ENCODE measurements at regions not wholly inside any gene's neighbourhood (a gene's known extent, or its start where the extent isn't known, plus 50 kb on each side); places are given as distances from the start of the nearest gene placed in this dataset.

- Histone ChIP-seq H3K9ac (ENCODE audit: control insufficient read depth, extremely low read depth, insufficient read depth, low read length) (no peak overlapping the region), H3K27ac (ENCODE audit: control insufficient read depth, insufficient read depth, low read length) (no peak overlapping the region), H3K4me2 (ENCODE audit: control insufficient read depth, extremely low read depth, insufficient read depth, low read depth, low read length) (no peak overlapping the region), H3K9me3 (ENCODE audit: control insufficient read depth, low read depth, low read length) (no peaks in the 10 kb centered on the region), H3K9me1 (ENCODE audit: control insufficient read depth, extremely low read depth, insufficient read depth, low read length) (no peaks in the 10 kb centered on the region), H3K79me2 (ENCODE audit: control insufficient read depth, insufficient read depth, low read length) (no peaks in the 10 kb centered on the region), H2AFZ (ENCODE audit: control insufficient read depth, low read length) (no peak overlapping the region), H3K4me1 (ENCODE audit: control insufficient read depth, extremely low read depth, insufficient read depth, low read length) (no peaks in the 10 kb centered on the region), H3K36me3 (ENCODE audit: control insufficient read depth in 2 of 2, extremely low read depth in 1 of 2, insufficient read depth in 2 of 2, low read length in 2 of 2) (no peaks in the 10 kb centered on the region), H3K4me3 (ENCODE audit: control insufficient read depth in 2 of 3, extremely low read depth in 1 of 3, insufficient read depth in 2 of 3, low read depth in 1 of 3, low read length in 3 of 3) (no peak overlapping the region), H3K27me3 (ENCODE audit: control insufficient read depth, extremely low read depth, insufficient read depth, low read length) (no peaks in the 10 kb centered on the region), H4K20me1 (ENCODE audit: control insufficient read depth, extremely low read depth, insufficient read depth, low read length) (no peaks in the 10 kb centered on the region)
- dilution Hi-C loops (cut with MboI; ENCODE audit: extremely low pct_ligation_motif_present, low sequenced_read_pairs), result no loop called here
- TF ChIP-seq CTCF (optimal IDR thresholded peaks at IDR 0.05 in 1 of 3, IDR thresholded peaks at IDR 0.05 in 1 of 3, conservative IDR thresholded peaks at IDR 0.05 in 1 of 3; ENCODE audit: extremely low read depth in 1 of 3, insufficient read depth in 2 of 3, low read length in 3 of 3) (no peak), EZH2 (IDR thresholded peaks at IDR 0.05; ENCODE audit: low read length) (no peak)
- FAIRE-seq (no peak), DNase-seq (ENCODE audit: low read depth, low spot score) (no peak)
Observed at GRCh38 chr17:70473049-70473448, 303.7 kb downstream of the KCNJ2 start.

GRCh38 chr17:70476368-70476767 is 307.0 kb downstream of the KCNJ2 start:
- TF ChIP-seq EZH2 (IDR thresholded peaks at IDR 0.05; ENCODE audit: low read length) (no peak), CTCF (optimal IDR thresholded peaks at IDR 0.05 in 1 of 3, IDR thresholded peaks at IDR 0.05 in 1 of 3, conservative IDR thresholded peaks at IDR 0.05 in 1 of 3; ENCODE audit: extremely low read depth in 1 of 3, insufficient read depth in 2 of 3, low read length in 3 of 3) (no peak)
- H3K36me3 ChIP-seq (ENCODE audit: control insufficient read depth in 2 of 2, extremely low read depth in 1 of 2, insufficient read depth in 2 of 2, low read length in 2 of 2), result no peaks in the 10 kb centered on the region
- no peaks in the 10 kb centered on the region for H3K9me1 ChIP-seq (ENCODE audit: control insufficient read depth, extremely low read depth, insufficient read depth, low read length)
- DNase-seq (ENCODE audit: low read depth, low spot score) (no peak), FAIRE-seq (no peak)
- no peak overlapping the region for H2AFZ ChIP-seq (ENCODE audit: control insufficient read depth, low read length)
- no peak overlapping the region for H3K4me3 ChIP-seq (ENCODE audit: control insufficient read depth in 2 of 3, extremely low read depth in 1 of 3, insufficient read depth in 2 of 3, low read depth in 1 of 3, low read length in 3 of 3)
- H3K9ac ChIP-seq (ENCODE audit: control insufficient read depth, extremely low read depth, insufficient read depth, low read length), result no peak overlapping the region
- dilution Hi-C loops (cut with MboI; ENCODE audit: extremely low pct_ligation_motif_present, low sequenced_read_pairs), result no loop called here
- H3K4me2 ChIP-seq (ENCODE audit: control insufficient read depth, extremely low read depth, insufficient read depth, low read depth, low read length), result no peak overlapping the region
- no peaks in the 10 kb centered on the region for H3K4me1 ChIP-seq (ENCODE audit: control insufficient read depth, extremely low read depth, insufficient read depth, low read length)
- no peaks in the 10 kb centered on the region for H3K79me2 ChIP-seq (ENCODE audit: control insufficient read depth, insufficient read depth, low read length)
- H3K27ac ChIP-seq (ENCODE audit: control insufficient read depth, insufficient read depth, low read length), result no peak overlapping the region
- H4K20me1 ChIP-seq (ENCODE audit: control insufficient read depth, extremely low read depth, insufficient read depth, low read length), result no peaks in the 10 kb centered on the region
- no peaks in the 10 kb centered on the region for H3K9me3 ChIP-seq (ENCODE audit: control insufficient read depth, low read depth, low read length)
- H3K27me3 ChIP-seq (ENCODE audit: control insufficient read depth, extremely low read depth, insufficient read depth, low read length), result no peaks in the 10 kb centered on the region

Measured in keratinocyte (primary cell).